Memory B cell (primary cell): ENCODE measurements at regions not wholly inside any gene's neighbourhood (a gene's known extent, or its start where the extent isn't known, plus 50 kb on each side); places are given as distances from the start of the nearest gene placed in this dataset.

Source experiments
- ATAC-seq: fragments of 150-1000 bp; cut with Tn5 transposase; 2 replicates; pipeline ENCODE4 v1.10.0; 2021; ENCODE audit warnings: low read depth, mild to moderate bottlenecking, moderate library complexity
- DNase-seq, 2 donors: peaks; one replicate each; pipeline ENCODE4 v3.0.0; 2022; ENCODE audit warnings: low spot score in 2 of 2
- H3K27ac Mint-ChIP-seq: one replicate; pipeline ENCODE4 v1.8.0; 2022; ENCODE audit warnings: mild to moderate bottlenecking, moderate library complexity, mixed read lengths
- H3K27me3 Mint-ChIP-seq: one replicate; pipeline ENCODE4 v1.8.0; 2022; ENCODE audit warnings: mixed read lengths
- H3K36me3 Mint-ChIP-seq: one replicate; pipeline ENCODE4 v1.8.0; 2022; ENCODE audit warnings: mild to moderate bottlenecking, mixed read lengths
- H3K4me1 Mint-ChIP-seq: one replicate; pipeline ENCODE4 v1.8.0; 2022; ENCODE audit warnings: mixed read lengths
- H3K4me3 Mint-ChIP-seq: one replicate; pipeline ENCODE4 v1.8.0; 2022; ENCODE audit warnings: mild to moderate bottlenecking, moderate library complexity, mixed read lengths
- H3K9me3 Mint-ChIP-seq: one replicate; pipeline ENCODE4 v1.8.0; 2022; ENCODE audit warnings: mixed read lengths

DNA sequence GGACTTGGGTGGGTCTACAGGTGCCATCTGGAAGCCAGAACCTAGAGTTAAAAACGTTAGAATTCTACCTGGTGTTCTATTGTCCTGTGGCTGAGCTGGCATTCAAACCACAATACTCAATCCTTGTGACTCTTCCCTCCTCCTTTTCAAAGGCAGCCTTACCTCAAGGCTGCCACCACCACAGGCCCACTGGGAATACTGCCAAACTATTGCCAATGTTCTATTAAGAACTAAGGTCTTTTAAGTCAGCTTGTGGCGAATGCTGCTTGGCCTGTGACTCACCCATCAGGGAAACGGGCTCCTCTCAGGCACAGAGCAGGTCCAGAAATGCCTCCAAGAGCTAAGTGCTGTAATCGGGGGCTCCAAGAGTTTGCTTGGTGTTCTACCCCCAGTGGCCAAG, 1008.4 kb downstream of the JRKL start:
- no peak overlapping the region for H3K4me3 Mint-ChIP-seq

DNA sequence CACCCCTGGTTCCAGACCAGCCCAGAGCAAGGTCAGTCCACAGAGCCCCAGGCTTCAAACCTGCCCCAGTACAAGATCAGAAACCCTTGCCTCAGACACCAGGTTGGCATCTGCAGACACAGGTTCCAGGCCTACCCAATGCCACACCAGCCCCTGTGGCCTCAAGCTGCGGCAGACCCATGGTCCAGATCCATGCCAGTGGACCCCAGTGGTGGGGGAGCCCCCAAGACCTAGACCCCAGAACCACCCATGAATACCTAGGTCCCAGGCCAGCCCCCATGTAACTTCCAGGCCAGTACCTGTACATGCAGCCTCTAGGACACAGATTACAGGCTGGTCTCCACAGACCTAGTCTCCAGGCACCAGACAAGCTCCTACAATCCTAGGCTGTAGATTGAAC, 1019.3 kb downstream of the JRKL start:
- ATAC-seq, result no peak
- H3K4me3 Mint-ChIP-seq, result no peak overlapping the region
- no peak overlapping the region for H3K27ac Mint-ChIP-seq
- H3K36me3 Mint-ChIP-seq, result no peaks in the 10 kb centered on the region
- H3K9me3 Mint-ChIP-seq, result peaks cover 14% of the 10 kb centered on the region
- no peaks in the 10 kb centered on the region for H3K27me3 Mint-ChIP-seq
- no peak for DNase-seq
- no peaks in the 10 kb centered on the region for H3K4me1 Mint-ChIP-seq

More for the DNA sequence above, 1008.4 kb downstream of the JRKL start:
- ATAC-seq (no peak), DNase-seq (no peak)
- no peaks in the 10 kb centered on the region for H3K36me3 Mint-ChIP-seq
- no peaks in the 10 kb centered on the region for H3K27me3 Mint-ChIP-seq
- no peak overlapping the region for H3K27ac Mint-ChIP-seq
- peaks cover 2% of the 10 kb centered on the region for H3K9me3 Mint-ChIP-seq
- no peaks in the 10 kb centered on the region for H3K4me1 Mint-ChIP-seq

GRCh38 chr11:97414801-97415200, 1025.0 kb downstream of the JRKL start:
- no peak for ATAC-seq
- Mint-ChIP-seq H3K4me3 (no peak overlapping the region), H3K27me3 (no peaks in the 10 kb centered on the region)

GRCh38 chr11:97419729-97420128, 1029.9 kb downstream of the JRKL start:
- Mint-ChIP-seq H3K27ac (no peak overlapping the region), H3K4me3 (no peak overlapping the region), H3K9me3 (peaks cover 2% of the 10 kb centered on the region), H3K4me1 (no peaks in the 10 kb centered on the region), H3K36me3 (no peaks in the 10 kb centered on the region), H3K27me3 (no peaks in the 10 kb centered on the region)
- DNase-seq (no peak), ATAC-seq (no peak)

More at GRCh38 chr11:97414801-97415200, 1025.0 kb downstream of the JRKL start:
- Mint-ChIP-seq H3K4me1 (no peaks in the 10 kb centered on the region), H3K36me3 (no peaks in the 10 kb centered on the region), H3K27ac (no peak overlapping the region), H3K9me3 (peaks cover 11% of the 10 kb centered on the region)
- no peak for DNase-seq

DNA sequence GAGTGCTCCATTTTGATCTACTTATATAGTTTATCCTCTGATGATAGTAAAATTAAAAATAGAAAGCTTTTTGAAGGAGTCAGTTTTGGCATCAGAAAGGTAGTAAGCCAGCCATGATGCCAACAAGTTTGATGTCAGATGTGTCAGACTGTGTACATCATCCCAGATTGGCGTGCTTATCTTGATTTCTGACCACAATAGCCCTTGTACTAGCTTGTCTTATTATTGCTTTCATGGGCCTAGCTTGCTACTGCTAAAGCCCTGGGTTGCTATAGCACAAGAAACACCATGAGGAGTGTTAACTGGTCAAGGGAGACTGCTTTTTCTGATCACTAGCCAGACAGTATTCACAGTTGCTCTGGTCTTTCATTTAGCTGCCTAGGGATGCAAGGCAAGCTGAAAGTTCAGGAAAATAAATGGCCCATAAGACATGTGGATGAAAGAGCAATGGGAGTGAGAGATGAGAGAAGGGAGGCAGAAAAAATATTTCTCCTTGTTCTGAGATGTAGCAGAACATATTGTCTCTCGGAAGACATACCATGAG, 1038.5 kb downstream of the JRKL start:
- no peaks in the 10 kb centered on the region for H3K4me1 Mint-ChIP-seq
- H3K27ac Mint-ChIP-seq, result no peak overlapping the region
- no peak for DNase-seq
- ATAC-seq, result no peak
- no peaks in the 10 kb centered on the region for H3K27me3 Mint-ChIP-seq
- H3K9me3 Mint-ChIP-seq, result peaks cover 2% of the 10 kb centered on the region
- no peak overlapping the region for H3K4me3 Mint-ChIP-seq
- no peaks in the 10 kb centered on the region for H3K36me3 Mint-ChIP-seq

DNA sequence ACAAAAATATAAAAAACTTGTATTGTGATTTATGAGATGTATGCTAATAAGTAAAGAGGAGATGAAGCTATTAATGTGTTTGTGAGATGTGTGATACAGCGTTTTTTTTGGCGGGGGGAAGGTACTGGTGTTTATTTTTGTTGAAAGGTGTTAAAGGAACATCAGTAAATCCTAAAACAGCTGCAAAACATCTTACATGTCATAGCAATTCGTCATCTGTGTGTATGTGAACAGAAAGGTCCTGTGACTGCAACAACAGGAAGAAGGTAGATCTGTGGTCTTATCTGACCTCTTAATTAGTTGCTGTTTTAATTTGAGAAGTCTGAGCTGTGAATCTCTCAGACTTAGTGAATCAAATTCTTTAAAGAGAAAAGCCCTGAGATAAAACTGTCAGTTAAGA, 1041.1 kb downstream of the JRKL start:
- Mint-ChIP-seq H3K4me1 (no peaks in the 10 kb centered on the region), H3K4me3 (no peak overlapping the region), H3K27me3 (no peaks in the 10 kb centered on the region), H3K36me3 (no peaks in the 10 kb centered on the region), H3K27ac (no peak overlapping the region), H3K9me3 (peaks cover 2% of the 10 kb centered on the region)
- no peak for ATAC-seq
- no peak for DNase-seq

DNA sequence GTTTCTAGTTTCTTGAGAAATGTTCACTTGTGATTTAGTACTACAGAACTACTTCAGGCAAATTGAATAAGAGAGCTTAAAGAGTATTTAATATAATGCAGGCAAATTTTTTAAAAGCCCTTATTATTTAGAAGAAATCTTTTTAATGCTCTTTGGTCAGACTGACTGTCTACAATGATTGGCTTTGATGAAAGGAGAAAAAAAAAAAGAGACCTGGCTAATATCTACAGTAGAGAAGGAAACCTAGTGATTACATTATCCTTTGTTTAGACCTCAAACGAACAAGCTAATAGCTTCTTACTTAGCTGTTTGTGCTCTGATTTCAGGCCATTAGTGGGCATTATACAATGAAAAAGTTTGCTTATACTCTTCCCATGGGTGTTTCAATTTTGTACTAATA, 1043.1 kb downstream of the JRKL start:
- H3K4me3 Mint-ChIP-seq, result no peak overlapping the region
- no peak overlapping the region for H3K27ac Mint-ChIP-seq
- no peaks in the 10 kb centered on the region for H3K27me3 Mint-ChIP-seq
- H3K9me3 Mint-ChIP-seq, result peaks cover 2% of the 10 kb centered on the region
- H3K36me3 Mint-ChIP-seq, result no peaks in the 10 kb centered on the region
- ATAC-seq (no peak), DNase-seq (no peak)
- no peaks in the 10 kb centered on the region for H3K4me1 Mint-ChIP-seq

- H3K4me1 Mint-ChIP-seq, result no peaks in the 10 kb centered on the region
- no peak overlapping the region for H3K27ac Mint-ChIP-seq
- peaks cover 6% of the 10 kb centered on the region for H3K9me3 Mint-ChIP-seq
- DNase-seq (no peak), ATAC-seq (no peak)
- no peaks in the 10 kb centered on the region for H3K27me3 Mint-ChIP-seq
- no peak overlapping the region for H3K4me3 Mint-ChIP-seq
- no peaks in the 10 kb centered on the region for H3K36me3 Mint-ChIP-seq
Observed at GRCh38 chr11:97445561-97445960, 1055.7 kb downstream of the JRKL start.

- Mint-ChIP-seq H3K9me3 (peaks cover 8% of the 10 kb centered on the region), H3K27me3 (no peaks in the 10 kb centered on the region), H3K4me1 (no peaks in the 10 kb centered on the region), H3K4me3 (no peak overlapping the region), H3K36me3 (no peaks in the 10 kb centered on the region), H3K27ac (no peak overlapping the region)
- DNase-seq, result no peak
- no peak for ATAC-seq
Observed at GRCh38 chr11:97451441-97451840, 1061.6 kb downstream of the JRKL start.

DNA sequence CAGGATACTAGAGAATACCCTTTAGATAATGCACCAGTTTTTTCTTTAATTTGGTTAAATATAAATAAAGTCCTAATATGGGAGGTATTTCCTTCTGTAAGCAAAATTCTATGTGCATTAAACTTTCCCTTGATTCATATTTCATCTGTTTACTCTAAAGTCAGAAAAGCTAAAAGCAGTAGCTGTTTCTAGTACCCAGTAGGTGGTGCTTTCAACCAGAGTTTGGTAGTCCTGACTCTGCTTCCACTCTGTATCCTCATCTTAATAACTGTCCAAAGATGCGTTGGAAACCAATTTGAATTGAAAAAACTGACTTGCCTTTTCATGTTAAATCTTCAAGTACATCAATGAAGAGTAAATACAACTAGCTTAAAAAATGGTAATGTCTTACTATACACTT, 1065.2 kb downstream of the JRKL start:
- H3K36me3 Mint-ChIP-seq, result no peaks in the 10 kb centered on the region
- H3K9me3 Mint-ChIP-seq, result peaks cover 10% of the 10 kb centered on the region

GRCh38 chr11:97460091-97460490, 1070.3 kb downstream of the JRKL start:
- H3K27me3 Mint-ChIP-seq, result no peaks in the 10 kb centered on the region
- ATAC-seq, result no peak
- H3K27ac Mint-ChIP-seq, result no peak overlapping the region
- no peak overlapping the region for H3K4me3 Mint-ChIP-seq
- H3K4me1 Mint-ChIP-seq, result no peaks in the 10 kb centered on the region
- peaks cover 8% of the 10 kb centered on the region for H3K9me3 Mint-ChIP-seq
- no peaks in the 10 kb centered on the region for H3K36me3 Mint-ChIP-seq
- no peak for DNase-seq

More for the DNA sequence above, 1065.2 kb downstream of the JRKL start:
- no peak for DNase-seq
- no peak for ATAC-seq
- Mint-ChIP-seq H3K27me3 (no peaks in the 10 kb centered on the region), H3K4me1 (no peaks in the 10 kb centered on the region), H3K27ac (no peak overlapping the region), H3K4me3 (no peak overlapping the region)

GRCh38 chr11:97461044-97461880, 1071.4 kb downstream of the JRKL start:
- H3K27ac Mint-ChIP-seq, result no peak overlapping the region
- no peak for DNase-seq
- peaks cover 8% of the 10 kb centered on the region for H3K9me3 Mint-ChIP-seq
- H3K27me3 Mint-ChIP-seq, result no peaks in the 10 kb centered on the region
- no peak overlapping the region for H3K4me3 Mint-ChIP-seq
- ATAC-seq, result no peak
- H3K4me1 Mint-ChIP-seq, result no peaks in the 10 kb centered on the region
- H3K36me3 Mint-ChIP-seq, result no peaks in the 10 kb centered on the region

GRCh38 chr11:97461934-97462333, 1072.1 kb downstream of the JRKL start:
- no peaks in the 10 kb centered on the region for H3K4me1 Mint-ChIP-seq
- no peak overlapping the region for H3K4me3 Mint-ChIP-seq
- H3K9me3 Mint-ChIP-seq, result peaks cover 8% of the 10 kb centered on the region
- no peak overlapping the region for H3K27ac Mint-ChIP-seq
- no peaks in the 10 kb centered on the region for H3K36me3 Mint-ChIP-seq
- H3K27me3 Mint-ChIP-seq, result no peaks in the 10 kb centered on the region
- ATAC-seq (no peak), DNase-seq (no peak)

- DNase-seq, result no peak
- Mint-ChIP-seq H3K4me1 (no peaks in the 10 kb centered on the region), H3K36me3 (no peaks in the 10 kb centered on the region), H3K27ac (no peak overlapping the region), H3K27me3 (no peaks in the 10 kb centered on the region), H3K4me3 (no peak overlapping the region), H3K9me3 (peaks cover 8% of the 10 kb centered on the region)
- ATAC-seq, result no peak
Observed at GRCh38 chr11:97463891-97464290, 1074.1 kb downstream of the JRKL start.

GRCh38 chr11:97471480-97471879, 1081.7 kb downstream of the JRKL start:
- Mint-ChIP-seq H3K36me3 (no peaks in the 10 kb centered on the region), H3K9me3 (peaks cover 10% of the 10 kb centered on the region), H3K4me1 (no peaks in the 10 kb centered on the region), H3K4me3 (no peak overlapping the region), H3K27ac (no peak overlapping the region), H3K27me3 (no peaks in the 10 kb centered on the region)
- DNase-seq (no peak), ATAC-seq (no peak)
